WTC11 (cell line): ENCODE measurements at regions not wholly inside any gene's neighbourhood (a gene's known extent, or its start where the extent isn't known, plus 50 kb on each side); places are given as distances from the start of the nearest gene placed in this dataset.

Experiments used
- ATAC-seq: fragments of 200-7000 bp; cut with Tn5 transposase; 2 replicates; pipeline ENCODE4 v1.10.0; 2021; ENCODE audit warnings: mild to moderate bottlenecking, moderate library complexity
- CTCF ChIA-PET: fragments of 300-600 bp; sonication (Branson Sonifier 250); formaldehyde crosslinking; loops from one replicate; lab custom pipeline; 2021; ENCODE audit warnings: antibody characterized with exemption; lab: Charles Lee
- POLR2A ChIA-PET: fragments of 350-600 bp; sonication (Branson Sonifier 250); formaldehyde crosslinking; loops from one replicate; lab custom pipeline; 2021; ENCODE audit warnings: antibody characterized with exemption; lab: Charles Lee
- DNase-seq: peaks from one replicate; pipeline ENCODE4 v3.0.0; 2021; ENCODE audit warnings: low spot score
- H3K27ac Mint-ChIP-seq: 2 replicates; pipeline ENCODE4 v1.8.0; 2021; ENCODE audit warnings: mixed read lengths
- H3K27me3 Mint-ChIP-seq: 2 replicates; pipeline ENCODE4 v1.8.0; 2021; ENCODE audit warnings: low read depth, mild to moderate bottlenecking, moderate library complexity, mixed read lengths
- H3K36me3 Mint-ChIP-seq: 2 replicates; pipeline ENCODE4 v1.8.0; 2021; ENCODE audit warnings: mixed read lengths
- H3K4me1 Mint-ChIP-seq: 2 replicates; pipeline ENCODE4 v1.8.0; 2022; ENCODE audit warnings: mixed read lengths
- H3K4me3 Mint-ChIP-seq: 2 replicates; pipeline ENCODE4 v1.8.0; 2021; ENCODE audit warnings: mild to moderate bottlenecking, moderate library complexity, mixed read lengths
- H3K9me3 Mint-ChIP-seq: 2 replicates; pipeline ENCODE4 v1.8.0; 2021; ENCODE audit warnings: mixed read lengths
- EMX1 ChIP-seq: fragments of 250-450 bp; sonication (Bioruptor Pico); IDR thresholded peaks from 2 replicates; pipeline ENCODE4 v1.8.0; 2021; ENCODE audit warnings: mild to moderate bottlenecking
- ERG ChIP-seq: fragments of 250-450 bp; sonication (Bioruptor Pico); IDR thresholded peaks from 2 replicates; pipeline ENCODE4 v1.8.0; 2021; ENCODE audit warnings: mild to moderate bottlenecking
- ETV6 ChIP-seq: sonication (generic); formaldehyde crosslinking; IDR thresholded peaks from 2 replicates; pipeline ENCODE4 v1.8.1; 2022; ENCODE audit warnings: mild to moderate bottlenecking, missing genetic modification reagents
- IRF1 ChIP-seq: sonication (generic); formaldehyde crosslinking; IDR thresholded peaks from 2 replicates; pipeline ENCODE4 v1.8.0; 2023; ENCODE audit warnings: missing genetic modification reagents
- MYBL2 ChIP-seq: sonication (generic); formaldehyde crosslinking; IDR thresholded peaks from 2 replicates; pipeline ENCODE4 v1.8.1; 2023; ENCODE audit warnings: mild to moderate bottlenecking, moderate library complexity, missing genetic modification reagents
- NR3C1 ChIP-seq: sonication (generic); formaldehyde crosslinking; conservative IDR thresholded peaks from 2 replicates; pipeline ENCODE4 v1.8.1; 2023; ENCODE audit warnings: low read depth, mild to moderate bottlenecking, missing genetic modification reagents
- RELA ChIP-seq: sonication (generic); formaldehyde crosslinking; IDR thresholded peaks from 2 replicates; pipeline ENCODE4 v1.8.1; 2022; ENCODE audit warnings: missing genetic modification reagents, mild to moderate bottlenecking, borderline replicate concordance
- SMAD4 ChIP-seq: sonication (generic); formaldehyde crosslinking; IDR thresholded peaks from 2 replicates; pipeline ENCODE4 v1.8.0; 2022; ENCODE audit warnings: mild to moderate bottlenecking, missing genetic modification reagents
- USF2 ChIP-seq: sonication (generic); formaldehyde crosslinking; IDR thresholded peaks from 2 replicates; pipeline ENCODE4 v1.8.1; 2023; ENCODE audit warnings: mild to moderate bottlenecking, missing genetic modification reagents, moderate library complexity
- TF ChIP-seq, protein P1 (sequence below): fragments of 250-450 bp; sonication (Bioruptor Pico); conservative IDR thresholded peaks from 2 replicates; pipeline ENCODE4 v1.9.0; 2021; ENCODE audit warnings: mild to moderate bottlenecking
- TF ChIP-seq, protein P2 (sequence below): sonication (generic); formaldehyde crosslinking; IDR thresholded peaks from 2 replicates; pipeline ENCODE4 v1.8.0; 2023; ENCODE audit warnings: missing genetic modification reagents, mild to moderate bottlenecking, borderline replicate concordance
- TF ChIP-seq, protein P3 (sequence below): fragments of 250-450 bp; sonication (Bioruptor Pico); IDR thresholded peaks from 2 replicates; pipeline ENCODE4 v1.9.0; 2021; ENCODE audit warnings: mild to moderate bottlenecking, borderline replicate concordance

- TF ChIP-seq MYBL2 (CRISPR knock-in tag): no peak
- no peak for TF ChIP-seq RELA (CRISPR knock-in tag)
- TF ChIP-seq NR3C1 (CRISPR knock-in tag): no peak
- TF ChIP-seq, protein P1, sequence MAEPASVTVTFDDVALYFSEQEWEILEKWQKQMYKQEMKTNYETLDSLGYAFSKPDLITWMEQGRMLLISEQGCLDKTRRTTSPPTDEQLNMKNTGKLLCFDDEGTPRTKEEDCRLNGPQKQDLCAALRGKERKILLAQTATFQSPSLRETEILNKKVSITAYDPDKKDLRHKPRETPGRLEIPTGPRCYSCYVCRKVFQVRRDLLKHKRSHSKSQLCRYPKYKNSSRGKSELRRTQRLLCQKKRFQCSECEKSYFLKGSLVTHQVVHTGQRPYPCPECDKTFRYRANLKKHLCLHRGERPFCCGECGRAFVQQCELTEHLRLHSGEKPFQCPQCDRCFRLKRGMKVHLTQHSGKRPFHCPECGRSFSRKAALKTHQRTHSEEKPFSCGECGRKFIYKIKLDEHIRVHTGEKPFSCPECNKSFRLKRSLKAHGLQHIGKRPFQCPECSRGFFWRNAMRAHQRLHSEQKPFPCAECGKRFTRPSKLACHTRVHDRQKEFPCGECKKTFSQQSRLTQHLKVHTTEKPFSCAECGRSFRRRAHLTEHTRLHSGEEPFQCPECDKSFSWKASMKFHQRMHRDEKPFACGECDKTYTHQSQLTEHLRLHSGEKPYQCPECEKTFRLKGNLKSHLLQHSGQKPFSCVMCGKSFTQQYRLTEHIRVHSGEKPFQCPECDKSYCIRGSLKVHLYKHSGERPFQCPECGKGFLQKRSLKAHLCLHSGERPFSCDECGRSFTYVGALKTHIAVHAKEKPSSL (CRISPR knock-in tag): no peak
- TF ChIP-seq, all 79 proteins: peak for 0
Measured at GRCh38 chr9:81146241-81146640, 543.1 kb downstream of the TLE1 start (continued).

DNA sequence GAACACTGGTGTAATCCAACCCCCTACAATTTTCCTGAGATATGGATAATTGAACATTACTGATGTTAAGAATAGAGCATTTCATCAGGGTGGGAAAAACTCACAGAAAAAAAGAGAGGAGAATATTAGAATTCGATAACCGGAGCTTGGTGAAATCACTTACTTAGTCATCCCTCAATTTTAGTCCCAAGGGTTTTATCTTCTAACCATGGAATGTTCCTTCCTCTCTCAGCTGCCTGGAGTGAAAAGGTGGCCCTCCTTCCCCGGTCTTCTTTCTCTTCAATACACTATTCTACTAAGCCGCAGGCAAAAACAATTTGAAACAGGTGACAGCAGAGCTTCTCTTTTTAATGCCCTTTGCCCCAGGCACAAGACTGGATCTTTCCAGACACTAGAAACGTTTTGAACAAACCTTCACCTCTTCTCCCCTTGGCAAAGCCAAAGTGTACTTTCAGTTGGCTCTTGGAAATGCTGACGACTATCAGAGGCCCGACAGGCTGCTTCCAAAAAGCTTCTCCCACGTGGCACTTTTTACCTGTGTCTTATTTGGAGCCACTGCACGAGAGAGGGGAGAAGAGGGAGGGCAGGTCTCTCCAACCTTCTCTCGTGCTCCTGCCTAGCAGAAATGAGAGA lies 543.9 kb downstream of the TLE1 start:
- Mint-ChIP-seq H3K4me3 (no peak overlapping the region), H3K9me3 (peaks cover 37% of the 10 kb centered on the region), H3K27ac (no peak overlapping the region), H3K36me3 (peaks cover 18% of the 10 kb centered on the region), H3K4me1 (peaks cover 2% of the 10 kb centered on the region), H3K27me3 (no peaks in the 10 kb centered on the region)
- TF ChIP-seq ERG (CRISPR knock-in tag): no peak
- DNase-seq (no peak), ATAC-seq (no peak)
- CTCF ChIA-PET: no interaction called here
- POLR2A ChIA-PET: no interaction called here

DNA sequence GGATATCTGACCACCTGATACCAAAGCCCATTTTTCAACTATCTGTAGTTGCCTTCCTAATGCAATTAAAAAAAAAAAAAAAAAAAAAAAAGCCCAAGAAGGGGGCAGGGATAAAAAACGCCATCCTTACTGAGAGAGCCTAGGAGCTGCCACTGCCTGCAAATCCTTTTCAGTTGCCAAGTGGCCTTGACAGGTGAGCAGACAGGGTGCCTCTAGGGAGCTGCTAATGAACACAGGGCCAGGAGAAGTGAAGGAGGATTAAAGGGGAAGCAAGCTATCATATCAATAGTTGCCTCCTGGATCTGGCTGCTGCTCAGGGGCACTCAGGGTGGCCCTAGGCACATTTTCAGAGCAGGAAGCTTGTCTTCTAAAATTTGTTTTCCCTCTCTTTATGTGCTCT lies 547.4 kb downstream of the TLE1 start:
- H3K36me3 Mint-ChIP-seq: peaks cover 13% of the 10 kb centered on the region
- H3K27ac Mint-ChIP-seq: no peak overlapping the region
- H3K4me3 Mint-ChIP-seq: no peak overlapping the region
- peaks cover 24% of the 10 kb centered on the region for H3K4me1 Mint-ChIP-seq
- ChIA-PET CTCF (no interaction called here), POLR2A (interaction anchor here (0.5 kb wide), 1 partner anchor 43 kb away, joined by 3 read pairs; no protein-coding TSS in a partner anchor)
- TF ChIP-seq USF2 (no peak), SMAD4 (CRISPR knock-in tag) (no peak), IRF1 (CRISPR knock-in tag) (no peak), ETV6 (no peak), ERG (CRISPR knock-in tag) (no peak), EMX1 (no peak)
- TF ChIP-seq, protein P2, sequence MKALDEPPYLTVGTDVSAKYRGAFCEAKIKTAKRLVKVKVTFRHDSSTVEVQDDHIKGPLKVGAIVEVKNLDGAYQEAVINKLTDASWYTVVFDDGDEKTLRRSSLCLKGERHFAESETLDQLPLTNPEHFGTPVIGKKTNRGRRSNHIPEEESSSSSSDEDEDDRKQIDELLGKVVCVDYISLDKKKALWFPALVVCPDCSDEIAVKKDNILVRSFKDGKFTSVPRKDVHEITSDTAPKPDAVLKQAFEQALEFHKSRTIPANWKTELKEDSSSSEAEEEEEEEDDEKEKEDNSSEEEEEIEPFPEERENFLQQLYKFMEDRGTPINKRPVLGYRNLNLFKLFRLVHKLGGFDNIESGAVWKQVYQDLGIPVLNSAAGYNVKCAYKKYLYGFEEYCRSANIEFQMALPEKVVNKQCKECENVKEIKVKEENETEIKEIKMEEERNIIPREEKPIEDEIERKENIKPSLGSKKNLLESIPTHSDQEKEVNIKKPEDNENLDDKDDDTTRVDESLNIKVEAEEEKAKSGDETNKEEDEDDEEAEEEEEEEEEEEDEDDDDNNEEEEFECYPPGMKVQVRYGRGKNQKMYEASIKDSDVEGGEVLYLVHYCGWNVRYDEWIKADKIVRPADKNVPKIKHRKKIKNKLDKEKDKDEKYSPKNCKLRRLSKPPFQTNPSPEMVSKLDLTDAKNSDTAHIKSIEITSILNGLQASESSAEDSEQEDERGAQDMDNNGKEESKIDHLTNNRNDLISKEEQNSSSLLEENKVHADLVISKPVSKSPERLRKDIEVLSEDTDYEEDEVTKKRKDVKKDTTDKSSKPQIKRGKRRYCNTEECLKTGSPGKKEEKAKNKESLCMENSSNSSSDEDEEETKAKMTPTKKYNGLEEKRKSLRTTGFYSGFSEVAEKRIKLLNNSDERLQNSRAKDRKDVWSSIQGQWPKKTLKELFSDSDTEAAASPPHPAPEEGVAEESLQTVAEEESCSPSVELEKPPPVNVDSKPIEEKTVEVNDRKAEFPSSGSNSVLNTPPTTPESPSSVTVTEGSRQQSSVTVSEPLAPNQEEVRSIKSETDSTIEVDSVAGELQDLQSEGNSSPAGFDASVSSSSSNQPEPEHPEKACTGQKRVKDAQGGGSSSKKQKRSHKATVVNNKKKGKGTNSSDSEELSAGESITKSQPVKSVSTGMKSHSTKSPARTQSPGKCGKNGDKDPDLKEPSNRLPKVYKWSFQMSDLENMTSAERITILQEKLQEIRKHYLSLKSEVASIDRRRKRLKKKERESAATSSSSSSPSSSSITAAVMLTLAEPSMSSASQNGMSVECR (CRISPR knock-in tag): no peak
- TF ChIP-seq, protein P3, sequence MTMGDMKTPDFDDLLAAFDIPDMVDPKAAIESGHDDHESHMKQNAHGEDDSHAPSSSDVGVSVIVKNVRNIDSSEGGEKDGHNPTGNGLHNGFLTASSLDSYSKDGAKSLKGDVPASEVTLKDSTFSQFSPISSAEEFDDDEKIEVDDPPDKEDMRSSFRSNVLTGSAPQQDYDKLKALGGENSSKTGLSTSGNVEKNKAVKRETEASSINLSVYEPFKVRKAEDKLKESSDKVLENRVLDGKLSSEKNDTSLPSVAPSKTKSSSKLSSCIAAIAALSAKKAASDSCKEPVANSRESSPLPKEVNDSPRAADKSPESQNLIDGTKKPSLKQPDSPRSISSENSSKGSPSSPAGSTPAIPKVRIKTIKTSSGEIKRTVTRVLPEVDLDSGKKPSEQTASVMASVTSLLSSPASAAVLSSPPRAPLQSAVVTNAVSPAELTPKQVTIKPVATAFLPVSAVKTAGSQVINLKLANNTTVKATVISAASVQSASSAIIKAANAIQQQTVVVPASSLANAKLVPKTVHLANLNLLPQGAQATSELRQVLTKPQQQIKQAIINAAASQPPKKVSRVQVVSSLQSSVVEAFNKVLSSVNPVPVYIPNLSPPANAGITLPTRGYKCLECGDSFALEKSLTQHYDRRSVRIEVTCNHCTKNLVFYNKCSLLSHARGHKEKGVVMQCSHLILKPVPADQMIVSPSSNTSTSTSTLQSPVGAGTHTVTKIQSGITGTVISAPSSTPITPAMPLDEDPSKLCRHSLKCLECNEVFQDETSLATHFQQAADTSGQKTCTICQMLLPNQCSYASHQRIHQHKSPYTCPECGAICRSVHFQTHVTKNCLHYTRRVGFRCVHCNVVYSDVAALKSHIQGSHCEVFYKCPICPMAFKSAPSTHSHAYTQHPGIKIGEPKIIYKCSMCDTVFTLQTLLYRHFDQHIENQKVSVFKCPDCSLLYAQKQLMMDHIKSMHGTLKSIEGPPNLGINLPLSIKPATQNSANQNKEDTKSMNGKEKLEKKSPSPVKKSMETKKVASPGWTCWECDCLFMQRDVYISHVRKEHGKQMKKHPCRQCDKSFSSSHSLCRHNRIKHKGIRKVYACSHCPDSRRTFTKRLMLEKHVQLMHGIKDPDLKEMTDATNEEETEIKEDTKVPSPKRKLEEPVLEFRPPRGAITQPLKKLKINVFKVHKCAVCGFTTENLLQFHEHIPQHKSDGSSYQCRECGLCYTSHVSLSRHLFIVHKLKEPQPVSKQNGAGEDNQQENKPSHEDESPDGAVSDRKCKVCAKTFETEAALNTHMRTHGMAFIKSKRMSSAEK (CRISPR knock-in tag): no peak
- ATAC-seq (no peak), DNase-seq (no peak)
- peaks cover 21% of the 10 kb centered on the region for H3K9me3 Mint-ChIP-seq
- peaks cover 3% of the 10 kb centered on the region; the same call in 1 of the 2 replicates for H3K27me3 Mint-ChIP-seq
